GM18505 (cell line): ENCODE measurements at regions not wholly inside any gene's neighbourhood (a gene's known extent, or its start where the extent isn't known, plus 50 kb on each side); places are given as distances from the start of the nearest gene placed in this dataset.
"Not testable (repeated sequence)": the region's sequence is repeated elsewhere in the genome, so short reads cannot be mapped to it uniquely, and the experiment has no call there.

Source experiments
- ATAC-seq: cut with Tn5 transposase; IDR thresholded peaks from one replicate; pipeline ENCODE4 v1.9.1; 2021; ENCODE audit not compliant: unreplicated experiment
- POLR2A ChIP-seq: IDR thresholded peaks from 4 replicates; pipeline ENCODE4 v1.6.1; 2011; ENCODE audit warnings: borderline replicate concordance; ENCODE audit not compliant: insufficient read depth, insufficient read length; ENCODE audit errors: extremely low read depth

- ATAC-seq, result no peak
- TF ChIP-seq POLR2A, result no peak
Observed at GRCh38 chr18:66334534-66334933, 269.4 kb downstream of the CDH19 start.

- no peak for ATAC-seq
- TF ChIP-seq POLR2A, result no peak
Observed at GRCh38 chr18:66329716-66330115, 274.2 kb downstream of the CDH19 start.

GRCh38 chr18:66328296-66328878 is 275.5 kb downstream of the CDH19 start:
- TF ChIP-seq POLR2A, result no peak
- ATAC-seq, result no peak

- no peak for ATAC-seq
Observed at GRCh38 chr18:66325251-66325650, 278.6 kb downstream of the CDH19 start.

GRCh38 chr18:66324616-66325015 is 279.3 kb downstream of the CDH19 start:
- no peak for TF ChIP-seq POLR2A
- no peak for ATAC-seq

More at GRCh38 chr18:66325251-66325650, 278.6 kb downstream of the CDH19 start:
- TF ChIP-seq POLR2A, result no peak

- no peak for TF ChIP-seq POLR2A
- ATAC-seq, result no peak
Observed at GRCh38 chr18:66317243-66318090, 286.4 kb downstream of the CDH19 start.

- no peak for ATAC-seq
- no peak for TF ChIP-seq POLR2A
Observed at GRCh38 chr18:66316701-66317100, 287.2 kb downstream of the CDH19 start.

GRCh38 chr18:66300141-66300540 is 303.7 kb downstream of the CDH19 start:
- ATAC-seq, result no peak
- no peak for TF ChIP-seq POLR2A

- TF ChIP-seq POLR2A, result no peak
- ATAC-seq, result no peak
Observed at GRCh38 chr18:66280470-66280869, 323.4 kb downstream of the CDH19 start.

- no peak for ATAC-seq
- no peak for TF ChIP-seq POLR2A
Observed at GRCh38 chr18:66271962-66272361, 331.9 kb downstream of the CDH19 start.

GRCh38 chr18:66264130-66264529 is 339.8 kb downstream of the CDH19 start:
- TF ChIP-seq POLR2A, result no peak
- no peak for ATAC-seq

GRCh38 chr18:66254121-66254520 is 349.8 kb downstream of the CDH19 start:
- ATAC-seq, result no peak
- no peak for TF ChIP-seq POLR2A

GRCh38 chr18:66252703-66253102 is 351.2 kb downstream of the CDH19 start:
- ATAC-seq, result no peak
- no peak for TF ChIP-seq POLR2A

GRCh38 chr18:66235206-66235605 is 368.7 kb downstream of the CDH19 start:
- no peak for ATAC-seq
- TF ChIP-seq POLR2A, result no peak

GRCh38 chr18:66226782-66227181 is 377.1 kb downstream of the CDH19 start:
- ATAC-seq, result no peak
- no peak for TF ChIP-seq POLR2A

GRCh38 chr18:66223317-66223716 is 380.6 kb downstream of the CDH19 start:
- not testable (repeated sequence) for ATAC-seq
